Ectodermal cell (in vitro differentiated cells): ENCODE measurements at regions not wholly inside any gene's neighbourhood (a gene's known extent, or its start where the extent isn't known, plus 50 kb on each side); places are given as distances from the start of the nearest gene placed in this dataset.
"Not testable (repeated sequence)": the region's sequence is repeated elsewhere in the genome, so short reads cannot be mapped to it uniquely, and the experiment has no call there.

Source experiments
- H3K27ac ChIP-seq: 2 replicates; pipeline ENCODE4 v1.7.0; 2013; ENCODE audit warnings: mild to moderate bottlenecking, low read depth, low read length; ENCODE audit not compliant: insufficient read depth, poor library complexity, severe bottlenecking
- H3K27me3 ChIP-seq: 2 replicates; pipeline ENCODE4 v1.7.0; 2013; ENCODE audit warnings: mild to moderate bottlenecking, low read length; ENCODE audit not compliant: insufficient read depth, control insufficient read depth, poor library complexity, severe bottlenecking
- H3K36me3 ChIP-seq: one replicate; pipeline ENCODE4 v1.7.0; 2013; ENCODE audit warnings: low read length; ENCODE audit not compliant: control insufficient read depth, insufficient read depth
- H3K4me1 ChIP-seq: one replicate; pipeline ENCODE4 v1.7.0; 2013; ENCODE audit warnings: low read length; ENCODE audit not compliant: control insufficient read depth, insufficient read depth
- H3K4me3 ChIP-seq: 2 replicates; pipeline ENCODE4 v1.7.0; 2013; ENCODE audit warnings: low read depth, low read length, control low read depth; ENCODE audit not compliant: insufficient read depth
- H3K9me3 ChIP-seq: 2 replicates; pipeline ENCODE4 v1.7.0; 2013; ENCODE audit warnings: mild to moderate bottlenecking, low read length, moderate library complexity; ENCODE audit not compliant: control insufficient read depth
- WGBS, 2 experiments: methylation state at CpG; one replicate each; pipeline ENCODE4 v1.1.7; 2013; ENCODE audit warnings: missing lambda C conversion rate in 2 of 2; 5-methylcytosine and 5-hydroxymethylcytosine counted together

DNA sequence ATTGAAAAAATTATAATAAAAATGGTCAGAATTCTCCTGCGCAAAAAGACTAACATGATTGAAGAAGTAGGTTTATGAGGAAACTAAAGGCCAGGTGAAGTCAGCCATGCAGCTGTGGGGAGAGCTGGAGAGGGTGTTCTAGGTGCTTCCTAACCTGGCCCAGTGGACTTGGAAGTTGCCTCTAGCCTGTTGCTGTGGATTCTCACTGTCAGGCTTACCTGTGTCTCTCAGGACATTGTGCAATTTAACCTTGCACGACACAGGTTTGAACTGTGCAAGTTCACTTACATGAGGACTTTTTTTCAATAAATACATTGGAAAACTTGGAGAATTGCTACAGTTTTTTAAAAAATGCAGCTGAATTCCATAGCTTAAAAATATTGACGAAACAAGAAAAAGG is 266.4 kb downstream of the CXCL12 start:
- Histone ChIP-seq H3K27me3 (no peaks in the 10 kb centered on the region), H3K27ac (no peak overlapping the region), H3K9me3 (no peaks in the 10 kb centered on the region), H3K4me1 (no peaks in the 10 kb centered on the region), H3K36me3 (no peaks in the 10 kb centered on the region), H3K4me3 (no peak overlapping the region)
- WGBS, 2 experiments, result 91 to 100% methylated on average over 2 to 3 of the region's 3 CpGs

GRCh38 chr10:44116474-44116873 is 268.4 kb downstream of the CXCL12 start:
- WGBS, 2 experiments, result 79 to 85% methylated on average over 7 of the region's 7 CpGs
- Histone ChIP-seq H3K4me1 (no peaks in the 10 kb centered on the region), H3K9me3 (no peaks in the 10 kb centered on the region)

GRCh38 chr10:44115516-44115915 is 269.4 kb downstream of the CXCL12 start:
- no peaks in the 10 kb centered on the region for H3K36me3 ChIP-seq
- H3K9me3 ChIP-seq, result no peaks in the 10 kb centered on the region
- no peak overlapping the region for H3K4me3 ChIP-seq
- H3K4me1 ChIP-seq, result no peaks in the 10 kb centered on the region
- no peak overlapping the region for H3K27ac ChIP-seq
- no peaks in the 10 kb centered on the region for H3K27me3 ChIP-seq
- 78 to 86% methylated on average over 5 of the region's 5 CpGs for WGBS, 2 experiments

More at GRCh38 chr10:44116474-44116873, 268.4 kb downstream of the CXCL12 start:
- Histone ChIP-seq H3K27ac (no peak overlapping the region), H3K27me3 (no peaks in the 10 kb centered on the region), H3K36me3 (no peaks in the 10 kb centered on the region), H3K4me3 (no peak overlapping the region)

DNA sequence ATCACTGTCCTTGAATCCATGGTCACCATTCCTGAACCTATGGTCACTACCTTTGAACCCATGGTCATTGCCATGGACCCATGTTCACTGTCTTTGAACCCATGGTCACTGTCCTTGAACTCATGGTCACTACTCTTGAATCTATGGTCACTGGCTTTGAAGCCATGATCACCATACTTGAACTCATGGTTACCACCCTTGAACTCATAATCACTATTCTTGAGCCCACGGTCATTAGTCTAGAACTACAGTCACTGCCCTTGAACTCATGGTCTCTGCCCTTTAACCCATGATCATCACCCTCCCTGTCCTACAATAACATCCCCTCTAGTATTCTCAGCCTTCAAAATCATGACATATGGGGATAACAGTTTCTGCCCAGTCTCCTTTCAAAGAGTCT is 270.5 kb downstream of the CXCL12 start:
- WGBS, 2 experiments, result 97 to 98% methylated on average over 1 of the region's 1 CpG
- Histone ChIP-seq H3K9me3 (no peaks in the 10 kb centered on the region), H3K27ac (no peak overlapping the region), H3K4me3 (no peak overlapping the region), H3K4me1 (no peaks in the 10 kb centered on the region), H3K36me3 (no peaks in the 10 kb centered on the region), H3K27me3 (no peaks in the 10 kb centered on the region)

GRCh38 chr10:44112280-44112679 is 272.6 kb downstream of the CXCL12 start:
- H3K27ac ChIP-seq, H3K4me1 ChIP-seq, H3K4me3 ChIP-seq, H3K36me3 ChIP-seq, H3K9me3 ChIP-seq, H3K27me3 ChIP-seq: not testable (repeated sequence)
- WGBS, 2 experiments, result 52 to 54% methylated on average over 4 of the region's 4 CpGs

- Histone ChIP-seq H3K27ac (no peak overlapping the region), H3K36me3 (no peaks in the 10 kb centered on the region), H3K4me3 (no peak overlapping the region), H3K27me3 (no peaks in the 10 kb centered on the region), H3K4me1 (peaks cover 8% of the 10 kb centered on the region), H3K9me3 (no peaks in the 10 kb centered on the region)
- 90 to 97% methylated on average over 4 of the region's 4 CpGs for WGBS, 2 experiments
These were observed 279.2 kb downstream of the CXCL12 start for GRCh38 chr10:44105696-44106095.

GRCh38 chr10:44102726-44103255 is 282.1 kb downstream of the CXCL12 start:
- Histone ChIP-seq H3K27me3 (no peaks in the 10 kb centered on the region), H3K36me3 (no peaks in the 10 kb centered on the region), H3K27ac (no peak overlapping the region), H3K4me3 (no peak overlapping the region), H3K9me3 (no peaks in the 10 kb centered on the region), H3K4me1 (peaks cover 8% of the 10 kb centered on the region)
- WGBS, 2 experiments, result 83 to 88% methylated on average over 4 of the region's 5 CpGs

- H3K27me3 ChIP-seq, result no peaks in the 10 kb centered on the region
- no peaks in the 10 kb centered on the region for H3K36me3 ChIP-seq
- H3K4me1 ChIP-seq, result peaks cover 8% of the 10 kb centered on the region
- WGBS, 2 experiments, result 27 to 48% methylated on average over 1 of the region's 1 CpG
- H3K4me3 ChIP-seq, result no peak overlapping the region
- no peak overlapping the region for H3K27ac ChIP-seq
- no peaks in the 10 kb centered on the region for H3K9me3 ChIP-seq
These were observed 283.8 kb downstream of the CXCL12 start for GRCh38 chr10:44101082-44101481.

DNA sequence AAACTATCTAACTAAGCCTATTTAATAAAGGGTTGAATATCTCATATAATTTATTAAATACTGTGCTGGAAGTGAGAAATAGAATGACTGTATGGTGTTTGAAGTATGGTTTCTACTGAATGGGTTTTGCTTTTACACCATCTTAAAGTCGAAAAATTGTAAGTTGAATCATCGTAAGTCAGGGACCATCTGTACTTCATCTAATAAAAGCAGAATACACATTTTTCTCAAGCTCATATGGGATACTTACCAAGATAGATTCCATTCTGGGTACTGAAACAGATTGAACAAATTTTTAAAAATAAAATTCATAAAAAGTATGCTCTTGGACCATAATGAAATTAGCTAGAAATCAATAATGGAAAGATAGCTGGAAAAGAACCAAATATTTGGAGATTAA is 285.4 kb downstream of the CXCL12 start:
- Histone ChIP-seq H3K4me1 (peaks cover 8% of the 10 kb centered on the region), H3K36me3 (no peaks in the 10 kb centered on the region), H3K9me3 (no peaks in the 10 kb centered on the region), H3K4me3 (no peak overlapping the region), H3K27ac (no peak overlapping the region), H3K27me3 (no peaks in the 10 kb centered on the region)
- 100% methylated on average over 2 of the region's 2 CpGs for whole genome bisulfite sequencing, 2 experiments

- not testable (repeated sequence) for H3K27me3 ChIP-seq, H3K4me1 ChIP-seq, H3K36me3 ChIP-seq, H3K9me3 ChIP-seq, H3K27ac ChIP-seq, H3K4me3 ChIP-seq
- whole genome bisulfite sequencing, 2 experiments, result 88 to 96% methylated on average over 4 of the region's 4 CpGs
These were observed 288.7 kb downstream of the CXCL12 start for GRCh38 chr10:44096217-44096616.

DNA sequence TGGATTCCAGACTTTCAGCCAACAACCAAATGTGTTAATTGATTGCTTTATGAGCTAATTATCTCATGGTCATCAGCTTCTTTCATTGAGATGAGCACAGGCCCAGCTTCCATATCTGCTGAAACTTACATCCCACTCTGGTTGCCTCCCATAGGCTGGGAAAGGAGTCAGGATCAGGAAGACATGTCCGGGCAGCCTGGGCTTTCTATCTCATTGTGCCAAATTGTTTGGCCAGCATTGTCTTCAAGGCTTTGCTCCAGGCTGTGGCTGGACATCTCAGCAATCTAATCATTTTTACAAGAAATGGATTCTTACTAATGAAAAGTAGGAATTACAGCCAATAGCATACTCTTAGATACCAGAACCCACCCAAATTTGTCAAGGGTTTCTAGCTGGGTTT is 295.2 kb downstream of the CXCL12 start:
- WGBS, 2 experiments, result 96 to 97% methylated on average over 1 of the region's 1 CpG
- Histone ChIP-seq H3K4me3 (no peak overlapping the region), H3K27ac (no peak overlapping the region), H3K9me3 (no peaks in the 10 kb centered on the region), H3K4me1 (peaks cover 8% of the 10 kb centered on the region), H3K27me3 (no peaks in the 10 kb centered on the region), H3K36me3 (no peaks in the 10 kb centered on the region)
